HEK293 (cell line): ENCODE measurements at regions not wholly inside any gene's neighbourhood (a gene's known extent, or its start where the extent isn't known, plus 50 kb on each side); places are given as distances from the start of the nearest gene placed in this dataset.

ENCODE experiments used
- CTCF ChIA-PET: fragments of 350-600 bp; formaldehyde crosslinking; extraction: SDS; loops from one replicate; lab custom pipeline; 2021; ENCODE audit warnings: antibody characterized with exemption; lab: Yijun Ruan, JAX
- POLR2A ChIA-PET: fragments of 300-600 bp; formaldehyde crosslinking; extraction: SDS; loops from one replicate; lab custom pipeline; 2020; ENCODE audit warnings: antibody characterized with exemption, inconsistent platforms; lab: Yijun Ruan, JAX
- H3K27ac ChIP-seq: fragments of 200-500 bp; sonication (Bioruptor generic); 2 replicates; pipeline ENCODE4 v1.5.1; 2014; ENCODE audit warnings: low read depth, low read length, control low read depth, inconsistent platforms; ENCODE audit errors: extremely low read depth
- H3K36me3 ChIP-seq, 2 experiments: fragments of 200-500 bp in 1 of 2; sonication (Bioruptor generic) in 1 of 2; 1 replicate in 1 of 2; 2 replicates in 1 of 2; pipeline ENCODE4 v1.5.1; 2014 to 2017; ENCODE audit warnings: inconsistent platforms in 2 of 2, low read length in 2 of 2; ENCODE audit not compliant: control insufficient read depth in 2 of 2, insufficient read depth in 1 of 2
- H3K4me1 ChIP-seq: fragments of 200-500 bp; sonication (Bioruptor generic); 2 replicates; pipeline ENCODE4 v1.5.1; 2014; ENCODE audit warnings: mild to moderate bottlenecking, low read length, inconsistent platforms; ENCODE audit not compliant: control insufficient read depth, insufficient read depth
- H3K4me3 ChIP-seq: 2 replicates; pipeline ENCODE4 v1.5.1; 2011; ENCODE audit warnings: low read depth, mild to moderate bottlenecking, control low read depth, low read length, moderate library complexity
- H3K9me3 ChIP-seq: fragments of 200-500 bp; sonication (Bioruptor generic); 2 replicates; pipeline ENCODE4 v1.5.1; 2014; ENCODE audit warnings: low read depth, low read length, inconsistent platforms; ENCODE audit not compliant: control insufficient read depth, insufficient read depth
- IKZF3 ChIP-seq: fragments of 450-650 bp; IDR thresholded peaks from 2 replicates; pipeline ENCODE4 v1.5.0; 2018; ENCODE audit warnings: missing biosample characterization, mild to moderate bottlenecking, missing genetic modification characterization, moderate library complexity
- PRDM1 ChIP-seq: fragments of 450-650 bp; formaldehyde crosslinking; IDR thresholded peaks from 2 replicates; pipeline ENCODE4; 2016; ENCODE audit warnings: missing biosample characterization, missing genetic modification characterization
- WT1 ChIP-seq: fragments of 450-650 bp; formaldehyde crosslinking; IDR thresholded peaks from 2 replicates; pipeline ENCODE4 v1.5.1; 2016; ENCODE audit warnings: missing biosample characterization, missing genetic modification characterization
- ZEB2 ChIP-seq: fragments of 450-650 bp; formaldehyde crosslinking; IDR thresholded peaks from 2 replicates; pipeline ENCODE4 v1.5.1; 2016; ENCODE audit warnings: missing biosample characterization, missing genetic modification characterization
- ZNF112 ChIP-seq: fragments of 450-650 bp; formaldehyde crosslinking; IDR thresholded peaks from 2 replicates; pipeline ENCODE4 v1.5.0; 2017; ENCODE audit warnings: missing biosample characterization, missing genetic modification characterization
- ZNF132 ChIP-seq: fragments of 450-650 bp; formaldehyde crosslinking; IDR thresholded peaks from 2 replicates; pipeline ENCODE4 v1.5.1; 2017; ENCODE audit warnings: missing biosample characterization, missing genetic modification characterization, borderline replicate concordance
- ZNF146 ChIP-seq: fragments of 450-650 bp; formaldehyde crosslinking; IDR thresholded peaks from 2 replicates; pipeline ENCODE4 v1.5.1; 2016; ENCODE audit warnings: missing biosample characterization, missing genetic modification characterization
- ZNF223 ChIP-seq: fragments of 450-650 bp; formaldehyde crosslinking; IDR thresholded peaks from 2 replicates; pipeline ENCODE4 v1.5.1; 2016; ENCODE audit warnings: missing biosample characterization, missing genetic modification characterization
- ZNF248 ChIP-seq: fragments of 450-650 bp; formaldehyde crosslinking; IDR thresholded peaks from 2 replicates; pipeline ENCODE4 v1.5.1; 2017; ENCODE audit warnings: missing biosample characterization, missing genetic modification characterization
- ZNF529 ChIP-seq: fragments of 450-650 bp; formaldehyde crosslinking; IDR thresholded peaks from 2 replicates; pipeline ENCODE4 v1.5.1; 2017; ENCODE audit warnings: missing genetic modification characterization, missing biosample characterization; ENCODE audit not compliant: insufficient replicate concordance
- ZNF549 ChIP-seq: fragments of 450-650 bp; IDR thresholded peaks from 2 replicates; pipeline ENCODE4 v1.5.1; 2018; ENCODE audit warnings: missing biosample characterization, missing genetic modification characterization, mild to moderate bottlenecking, inconsistent platforms, moderate library complexity
- ZNF654 ChIP-seq: fragments of 450-650 bp; formaldehyde crosslinking; IDR thresholded peaks from 2 replicates; pipeline ENCODE4 v1.5.1; 2016; ENCODE audit warnings: low read depth, missing biosample characterization, missing genetic modification characterization
- ZNF670 ChIP-seq: fragments of 450-650 bp; formaldehyde crosslinking; IDR thresholded peaks from 2 replicates; pipeline ENCODE4 v1.5.1; 2016; ENCODE audit warnings: missing biosample characterization, missing genetic modification characterization, low read depth
- ZNF677 ChIP-seq: fragments of 450-650 bp; IDR thresholded peaks from 2 replicates; pipeline ENCODE4 v1.5.0; 2018; ENCODE audit warnings: missing biosample characterization, mild to moderate bottlenecking, missing genetic modification characterization, moderate library complexity
- ZNF701 ChIP-seq: fragments of 450-650 bp; formaldehyde crosslinking; IDR thresholded peaks from 2 replicates; pipeline ENCODE4 v1.5.1; 2016; ENCODE audit warnings: missing biosample characterization, missing genetic modification characterization
- ZNF791 ChIP-seq: fragments of 450-650 bp; formaldehyde crosslinking; IDR thresholded peaks from 2 replicates; pipeline ENCODE4 v1.5.1; 2016; ENCODE audit warnings: missing biosample characterization, missing genetic modification characterization
- TF ChIP-seq, protein P1 (sequence below): fragments of 450-650 bp; formaldehyde crosslinking; IDR thresholded peaks from 2 replicates; pipeline ENCODE4 v1.5.1; 2016; ENCODE audit warnings: missing biosample characterization, missing genetic modification characterization
- TF ChIP-seq, protein P2 (sequence below): fragments of 450-650 bp; formaldehyde crosslinking; IDR thresholded peaks from 2 replicates; pipeline ENCODE4 v1.5.1; 2016; ENCODE audit warnings: missing biosample characterization, missing genetic modification characterization
- TF ChIP-seq, protein P3 (sequence below): sonication (generic); formaldehyde crosslinking; IDR thresholded peaks from 2 replicates; pipeline ENCODE4 v1.8.1; 2022; ENCODE audit warnings: mild to moderate bottlenecking, moderate library complexity, missing genetic modification reagents
- TF ChIP-seq, protein P4 (sequence below): fragments of 450-650 bp; formaldehyde crosslinking; IDR thresholded peaks from 2 replicates; pipeline ENCODE4 v1.5.1; 2017; ENCODE audit warnings: missing biosample characterization, mild to moderate bottlenecking, missing genetic modification characterization, moderate library complexity
- TF ChIP-seq, protein P5 (sequence below): fragments of 450-650 bp; formaldehyde crosslinking; IDR thresholded peaks from 2 replicates; pipeline ENCODE4 v1.5.1; 2017; ENCODE audit warnings: missing biosample characterization, missing genetic modification characterization

DNA sequence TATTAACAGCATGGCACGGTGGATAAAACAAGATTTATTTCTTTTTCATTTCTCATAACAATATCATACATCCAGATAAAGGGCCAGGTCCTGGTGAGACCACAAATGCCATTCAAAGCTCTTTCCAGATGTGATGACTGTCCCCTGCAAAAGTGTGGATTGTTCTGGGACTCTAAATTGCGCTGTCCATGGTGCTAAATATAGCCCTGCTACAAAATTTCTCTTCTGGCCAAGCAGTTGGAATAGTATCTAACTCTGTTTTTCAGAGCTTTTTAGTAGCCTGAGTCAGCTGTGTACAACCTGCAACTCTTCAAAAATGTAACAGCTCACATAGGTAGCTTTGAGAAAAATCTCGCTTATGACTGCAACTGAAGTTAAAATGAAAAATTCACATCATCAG is 115.8 kb downstream of the MANEA start:
- H3K4me1 ChIP-seq, result no peaks in the 10 kb centered on the region
- TF ChIP-seq ZNF223, result no peak
- TF ChIP-seq ZNF112 (tag by site-specific recombination), result no peak
- TF ChIP-seq, protein P1, sequence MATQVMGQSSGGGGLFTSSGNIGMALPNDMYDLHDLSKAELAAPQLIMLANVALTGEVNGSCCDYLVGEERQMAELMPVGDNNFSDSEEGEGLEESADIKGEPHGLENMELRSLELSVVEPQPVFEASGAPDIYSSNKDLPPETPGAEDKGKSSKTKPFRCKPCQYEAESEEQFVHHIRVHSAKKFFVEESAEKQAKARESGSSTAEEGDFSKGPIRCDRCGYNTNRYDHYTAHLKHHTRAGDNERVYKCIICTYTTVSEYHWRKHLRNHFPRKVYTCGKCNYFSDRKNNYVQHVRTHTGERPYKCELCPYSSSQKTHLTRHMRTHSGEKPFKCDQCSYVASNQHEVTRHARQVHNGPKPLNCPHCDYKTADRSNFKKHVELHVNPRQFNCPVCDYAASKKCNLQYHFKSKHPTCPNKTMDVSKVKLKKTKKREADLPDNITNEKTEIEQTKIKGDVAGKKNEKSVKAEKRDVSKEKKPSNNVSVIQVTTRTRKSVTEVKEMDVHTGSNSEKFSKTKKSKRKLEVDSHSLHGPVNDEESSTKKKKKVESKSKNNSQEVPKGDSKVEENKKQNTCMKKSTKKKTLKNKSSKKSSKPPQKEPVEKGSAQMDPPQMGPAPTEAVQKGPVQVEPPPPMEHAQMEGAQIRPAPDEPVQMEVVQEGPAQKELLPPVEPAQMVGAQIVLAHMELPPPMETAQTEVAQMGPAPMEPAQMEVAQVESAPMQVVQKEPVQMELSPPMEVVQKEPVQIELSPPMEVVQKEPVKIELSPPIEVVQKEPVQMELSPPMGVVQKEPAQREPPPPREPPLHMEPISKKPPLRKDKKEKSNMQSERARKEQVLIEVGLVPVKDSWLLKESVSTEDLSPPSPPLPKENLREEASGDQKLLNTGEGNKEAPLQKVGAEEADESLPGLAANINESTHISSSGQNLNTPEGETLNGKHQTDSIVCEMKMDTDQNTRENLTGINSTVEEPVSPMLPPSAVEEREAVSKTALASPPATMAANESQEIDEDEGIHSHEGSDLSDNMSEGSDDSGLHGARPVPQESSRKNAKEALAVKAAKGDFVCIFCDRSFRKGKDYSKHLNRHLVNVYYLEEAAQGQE (tag by site-specific recombination), result peak; percentile 94
- TF ChIP-seq ZNF146 (tag by site-specific recombination), result no peak
- TF ChIP-seq, all 188 proteins: peak for 1
- ChIA-PET CTCF (interaction anchor here (0.7 kb wide), 1 partner anchor 60 kb away, joined by 3 read pairs; no protein-coding TSS in a partner anchor), POLR2A (interaction anchor here (1.0 kb wide), 1 partner anchor 115 kb away, joined by 5 read pairs; the partner anchor contains the start of gene MANEA)
- H3K4me3 ChIP-seq, result no peak overlapping the region
- H3K36me3 ChIP-seq, result no peaks in the 10 kb centered on the region
- no peaks in the 10 kb centered on the region for H3K9me3 ChIP-seq
- no peak overlapping the region for H3K27ac ChIP-seq

DNA sequence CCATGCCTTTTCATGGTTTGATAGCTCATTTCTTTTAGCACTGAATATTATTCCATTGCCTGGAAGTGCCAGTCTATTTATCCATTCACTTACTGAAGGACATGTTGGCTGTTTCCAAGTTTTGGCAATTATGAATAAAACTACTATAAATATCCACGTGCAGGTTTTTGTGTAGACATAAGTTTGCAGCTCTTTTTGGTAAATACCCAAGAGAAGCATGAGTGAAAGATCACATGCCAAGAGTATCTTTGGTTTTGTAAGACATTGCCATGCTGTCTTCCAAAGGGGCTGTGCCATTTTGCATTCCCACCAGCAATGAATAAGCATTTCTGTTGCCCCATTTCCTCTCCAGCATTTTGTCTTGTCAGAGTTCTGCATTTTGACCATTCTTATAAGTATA is 120.9 kb downstream of the MANEA start:
- Histone ChIP-seq H3K4me3 (no peak overlapping the region), H3K9me3 (no peaks in the 10 kb centered on the region), H3K4me1 (no peaks in the 10 kb centered on the region), H3K36me3 (no peaks in the 10 kb centered on the region), H3K27ac (no peak overlapping the region)
- no peak for TF ChIP-seq ZNF549 (tag by site-specific recombination)
- no peak for TF ChIP-seq WT1 (tag by site-specific recombination)
- no peak for TF ChIP-seq IKZF3 (tag by site-specific recombination)
- TF ChIP-seq PRDM1 (tag by site-specific recombination), result no peak
- TF ChIP-seq ZNF670, result no peak
- TF ChIP-seq ZNF791 (tag by site-specific recombination), result no peak
- TF ChIP-seq ZNF701 (tag by site-specific recombination), result no peak
- no peak for TF ChIP-seq ZNF677 (tag by site-specific recombination)
- POLR2A ChIA-PET, result no interaction called here
- CTCF ChIA-PET, result interaction anchor here (0.5 to 0.6 kb wide), 2 partner anchors 16 to 186 kb away, joined by 3 read pairs; no protein-coding TSS in a partner anchor

DNA sequence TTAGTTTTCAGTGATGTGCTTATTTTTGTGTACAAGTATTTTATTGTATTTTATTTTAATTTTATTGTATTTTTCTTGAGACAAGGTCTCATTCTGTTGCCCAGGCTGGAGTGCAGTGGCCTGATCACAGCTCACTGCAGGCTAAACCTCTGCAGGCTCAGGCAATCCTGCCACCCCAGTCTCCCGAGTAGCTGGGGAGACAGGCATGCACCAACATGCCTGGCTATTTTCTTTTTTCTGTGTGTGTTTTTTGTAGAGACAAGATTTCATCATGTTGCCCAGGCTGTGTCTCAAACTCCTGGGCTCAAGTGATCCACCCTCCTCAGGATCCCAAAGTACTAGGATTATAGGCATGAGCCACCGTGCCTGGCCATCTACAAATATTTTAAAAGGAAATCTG is 146.3 kb downstream of the MANEA start:
- ChIA-PET CTCF (no interaction called here), POLR2A (no interaction called here)
- H3K36me3 ChIP-seq, result no peaks in the 10 kb centered on the region
- no peaks in the 10 kb centered on the region for H3K4me1 ChIP-seq
- H3K27ac ChIP-seq, result no peak overlapping the region
- TF ChIP-seq, protein P2, sequence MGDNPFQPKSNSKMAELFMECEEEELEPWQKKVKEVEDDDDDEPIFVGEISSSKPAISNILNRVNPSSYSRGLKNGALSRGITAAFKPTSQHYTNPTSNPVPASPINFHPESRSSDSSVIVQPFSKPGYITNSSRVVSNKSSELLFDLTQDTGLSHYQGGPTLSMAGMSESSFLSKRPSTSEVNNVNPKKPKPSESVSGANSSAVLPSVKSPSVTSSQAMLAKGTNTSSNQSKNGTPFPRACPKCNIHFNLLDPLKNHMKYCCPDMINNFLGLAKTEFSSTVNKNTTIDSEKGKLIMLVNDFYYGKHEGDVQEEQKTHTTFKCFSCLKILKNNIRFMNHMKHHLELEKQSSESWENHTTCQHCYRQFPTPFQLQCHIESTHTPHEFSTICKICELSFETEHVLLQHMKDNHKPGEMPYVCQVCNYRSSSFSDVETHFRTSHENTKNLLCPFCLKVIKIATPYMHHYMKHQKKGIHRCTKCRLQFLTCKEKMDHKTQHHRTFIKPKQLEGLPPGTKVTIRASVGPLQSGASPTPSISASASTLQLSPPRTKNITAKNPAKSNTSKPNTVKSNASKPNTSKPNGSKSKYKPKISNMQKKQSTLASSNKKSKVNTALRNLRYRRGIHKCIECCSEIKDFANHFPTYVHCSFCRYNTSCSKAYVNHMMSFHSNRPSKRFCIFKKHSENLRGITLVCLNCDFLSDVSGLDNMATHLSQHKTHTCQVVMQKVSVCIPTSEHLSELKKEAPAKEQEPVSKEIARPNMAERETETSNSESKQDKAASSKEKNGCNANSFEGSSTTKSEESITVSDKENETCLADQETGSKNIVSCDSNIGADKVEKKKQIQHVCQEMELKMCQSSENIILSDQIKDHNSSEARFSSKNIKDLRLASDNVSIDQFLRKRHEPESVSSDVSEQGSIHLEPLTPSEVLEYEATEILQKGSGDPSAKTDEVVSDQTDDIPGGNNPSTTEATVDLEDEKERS (tag by site-specific recombination), result no peak
- TF ChIP-seq ZEB2 (no peak), ZNF654 (tag by site-specific recombination) (no peak), ZNF529 (tag by site-specific recombination) (no peak), ZNF677 (tag by site-specific recombination) (no peak), ZNF248 (tag by site-specific recombination) (no peak), ZNF132 (tag by site-specific recombination) (no peak)
- TF ChIP-seq, protein P3, sequence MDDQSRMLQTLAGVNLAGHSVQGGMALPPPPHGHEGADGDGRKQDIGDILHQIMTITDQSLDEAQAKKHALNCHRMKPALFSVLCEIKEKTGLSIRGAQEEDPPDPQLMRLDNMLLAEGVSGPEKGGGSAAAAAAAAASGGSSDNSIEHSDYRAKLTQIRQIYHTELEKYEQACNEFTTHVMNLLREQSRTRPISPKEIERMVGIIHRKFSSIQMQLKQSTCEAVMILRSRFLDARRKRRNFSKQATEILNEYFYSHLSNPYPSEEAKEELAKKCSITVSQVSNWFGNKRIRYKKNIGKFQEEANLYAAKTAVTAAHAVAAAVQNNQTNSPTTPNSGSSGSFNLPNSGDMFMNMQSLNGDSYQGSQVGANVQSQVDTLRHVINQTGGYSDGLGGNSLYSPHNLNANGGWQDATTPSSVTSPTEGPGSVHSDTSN, result no peak
- TF ChIP-seq, protein P4, sequence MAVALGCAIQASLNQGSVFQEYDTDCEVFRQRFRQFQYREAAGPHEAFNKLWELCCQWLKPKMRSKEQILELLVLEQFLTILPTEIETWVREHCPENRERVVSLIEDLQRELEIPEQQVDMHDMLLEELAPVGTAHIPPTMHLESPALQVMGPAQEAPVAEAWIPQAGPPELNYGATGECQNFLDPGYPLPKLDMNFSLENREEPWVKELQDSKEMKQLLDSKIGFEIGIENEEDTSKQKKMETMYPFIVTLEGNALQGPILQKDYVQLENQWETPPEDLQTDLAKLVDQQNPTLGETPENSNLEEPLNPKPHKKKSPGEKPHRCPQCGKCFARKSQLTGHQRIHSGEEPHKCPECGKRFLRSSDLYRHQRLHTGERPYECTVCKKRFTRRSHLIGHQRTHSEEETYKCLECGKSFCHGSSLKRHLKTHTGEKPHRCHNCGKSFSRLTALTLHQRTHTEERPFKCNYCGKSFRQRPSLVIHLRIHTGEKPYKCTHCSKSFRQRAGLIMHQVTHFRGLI (tag by site-specific recombination), result no peak
- TF ChIP-seq, protein P5, sequence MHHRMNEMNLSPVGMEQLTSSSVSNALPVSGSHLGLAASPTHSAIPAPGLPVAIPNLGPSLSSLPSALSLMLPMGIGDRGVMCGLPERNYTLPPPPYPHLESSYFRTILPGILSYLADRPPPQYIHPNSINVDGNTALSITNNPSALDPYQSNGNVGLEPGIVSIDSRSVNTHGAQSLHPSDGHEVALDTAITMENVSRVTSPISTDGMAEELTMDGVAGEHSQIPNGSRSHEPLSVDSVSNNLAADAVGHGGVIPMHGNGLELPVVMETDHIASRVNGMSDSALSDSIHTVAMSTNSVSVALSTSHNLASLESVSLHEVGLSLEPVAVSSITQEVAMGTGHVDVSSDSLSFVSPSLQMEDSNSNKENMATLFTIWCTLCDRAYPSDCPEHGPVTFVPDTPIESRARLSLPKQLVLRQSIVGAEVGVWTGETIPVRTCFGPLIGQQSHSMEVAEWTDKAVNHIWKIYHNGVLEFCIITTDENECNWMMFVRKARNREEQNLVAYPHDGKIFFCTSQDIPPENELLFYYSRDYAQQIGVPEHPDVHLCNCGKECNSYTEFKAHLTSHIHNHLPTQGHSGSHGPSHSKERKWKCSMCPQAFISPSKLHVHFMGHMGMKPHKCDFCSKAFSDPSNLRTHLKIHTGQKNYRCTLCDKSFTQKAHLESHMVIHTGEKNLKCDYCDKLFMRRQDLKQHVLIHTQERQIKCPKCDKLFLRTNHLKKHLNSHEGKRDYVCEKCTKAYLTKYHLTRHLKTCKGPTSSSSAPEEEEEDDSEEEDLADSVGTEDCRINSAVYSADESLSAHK (tag by site-specific recombination), result no peak
- H3K4me3 ChIP-seq, result no peak overlapping the region
- no peaks in the 10 kb centered on the region for H3K9me3 ChIP-seq
